ENCODE measurements at regions not wholly inside any gene's neighbourhood (a gene's known extent, or its start where the extent isn't known, plus 50 kb on each side); places are given as distances from the start of the nearest gene placed in this dataset.
"Not testable (repeated sequence)": the region's sequence is repeated elsewhere in the genome, so short reads cannot be mapped to it uniquely, and the experiment has no call there.

DNA sequence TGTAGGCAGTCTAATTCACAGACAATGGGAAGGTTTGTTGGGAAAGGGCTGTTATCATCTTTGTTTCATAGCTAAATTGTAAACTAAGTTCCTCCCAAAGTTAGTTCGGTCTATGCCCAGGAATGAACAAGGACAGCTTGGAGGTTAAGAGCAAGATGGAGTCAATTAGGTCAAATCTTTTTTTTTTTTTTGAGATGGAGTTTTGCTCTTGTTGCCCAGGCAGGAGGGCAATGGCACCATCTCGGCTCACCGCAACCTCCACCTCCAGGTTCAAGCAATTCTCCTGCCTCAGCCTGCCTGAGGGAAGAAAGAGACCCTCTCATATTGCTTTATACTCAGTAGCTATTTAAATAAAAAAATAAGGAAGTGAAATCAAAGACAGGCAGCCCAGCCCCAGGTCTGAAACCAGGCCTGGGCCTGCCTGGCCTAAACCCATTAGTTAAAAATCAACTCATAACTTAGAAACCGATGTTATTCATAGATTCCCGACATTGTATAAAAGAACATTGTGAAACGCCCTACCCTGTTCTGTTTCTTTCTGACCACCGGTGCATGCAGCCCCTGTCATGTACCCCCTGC, 297.4 kb upstream of the SGCG start:
- TF ChIP-seq, protein P1, sequence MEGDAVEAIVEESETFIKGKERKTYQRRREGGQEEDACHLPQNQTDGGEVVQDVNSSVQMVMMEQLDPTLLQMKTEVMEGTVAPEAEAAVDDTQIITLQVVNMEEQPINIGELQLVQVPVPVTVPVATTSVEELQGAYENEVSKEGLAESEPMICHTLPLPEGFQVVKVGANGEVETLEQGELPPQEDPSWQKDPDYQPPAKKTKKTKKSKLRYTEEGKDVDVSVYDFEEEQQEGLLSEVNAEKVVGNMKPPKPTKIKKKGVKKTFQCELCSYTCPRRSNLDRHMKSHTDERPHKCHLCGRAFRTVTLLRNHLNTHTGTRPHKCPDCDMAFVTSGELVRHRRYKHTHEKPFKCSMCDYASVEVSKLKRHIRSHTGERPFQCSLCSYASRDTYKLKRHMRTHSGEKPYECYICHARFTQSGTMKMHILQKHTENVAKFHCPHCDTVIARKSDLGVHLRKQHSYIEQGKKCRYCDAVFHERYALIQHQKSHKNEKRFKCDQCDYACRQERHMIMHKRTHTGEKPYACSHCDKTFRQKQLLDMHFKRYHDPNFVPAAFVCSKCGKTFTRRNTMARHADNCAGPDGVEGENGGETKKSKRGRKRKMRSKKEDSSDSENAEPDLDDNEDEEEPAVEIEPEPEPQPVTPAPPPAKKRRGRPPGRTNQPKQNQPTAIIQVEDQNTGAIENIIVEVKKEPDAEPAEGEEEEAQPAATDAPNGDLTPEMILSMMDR (conservative IDR thresholded peaks at IDR 0.05): no peak
- H3K27ac ChIP-seq: no peak overlapping the region

DNA sequence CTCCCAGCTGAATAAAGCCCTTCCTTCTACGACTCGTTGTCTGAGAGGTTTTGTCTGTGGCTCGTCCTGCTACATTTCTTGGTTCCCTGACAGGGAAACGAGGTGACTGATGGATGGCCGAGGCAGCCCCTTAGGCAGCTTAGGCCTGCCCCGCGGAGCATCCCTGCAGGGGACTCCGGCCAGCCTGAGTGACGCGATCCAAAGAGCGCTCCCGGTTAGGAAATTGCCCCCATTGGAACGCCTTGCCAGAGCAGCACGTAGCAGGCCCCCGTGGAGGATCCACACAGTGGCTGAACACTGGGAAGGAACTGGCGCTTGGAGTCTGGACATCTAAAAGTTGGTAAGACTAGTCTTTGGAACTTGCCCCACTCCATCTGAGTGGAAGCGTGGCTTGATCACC, 296.8 kb upstream of the SGCG start:
- TF ChIP-seq, protein P1 (conservative IDR thresholded peaks at IDR 0.05): no peak
- H3K27ac ChIP-seq: no peak overlapping the region

DNA sequence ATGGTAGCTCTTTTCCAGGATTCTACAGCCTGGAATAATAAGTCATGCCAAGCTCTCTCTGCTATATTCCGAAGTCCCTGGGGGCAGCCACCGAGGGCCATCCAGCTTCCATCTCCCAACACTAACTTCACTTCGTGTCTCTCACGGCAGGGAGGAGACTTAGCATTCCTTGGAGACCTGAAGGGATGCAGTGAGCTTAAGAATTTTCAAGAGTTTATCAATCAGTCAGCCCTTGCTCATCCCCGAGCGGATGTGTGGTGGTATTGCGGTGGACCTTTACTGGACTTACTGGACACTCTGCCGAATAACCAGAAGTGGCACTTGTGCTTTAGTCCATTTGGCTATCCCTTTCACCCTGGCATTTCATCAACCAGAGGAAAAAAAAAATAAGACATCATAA, 294.7 kb upstream of the SGCG start:
- H3K27ac ChIP-seq: not testable (repeated sequence)

DNA sequence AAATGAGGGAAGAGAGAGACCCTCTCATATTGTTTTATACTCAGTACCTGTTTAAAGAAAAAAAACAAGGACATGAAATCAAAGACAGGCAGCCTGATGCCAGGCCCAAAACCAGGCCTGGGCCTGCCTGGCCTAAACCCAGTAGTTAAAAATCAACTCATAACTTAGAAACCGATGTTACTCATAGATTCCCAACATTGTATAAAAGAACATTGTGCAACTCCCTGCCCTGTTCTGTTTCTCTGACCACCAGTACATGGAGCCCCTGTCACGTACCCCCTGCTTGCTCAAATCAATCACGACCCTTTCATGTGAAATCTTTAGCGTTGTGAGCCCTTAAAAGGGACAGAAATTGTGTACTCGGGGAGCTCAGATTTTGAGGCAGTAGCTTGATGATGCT, 291.4 kb upstream of the SGCG start:
- H3K27ac ChIP-seq: not testable (repeated sequence)

DNA sequence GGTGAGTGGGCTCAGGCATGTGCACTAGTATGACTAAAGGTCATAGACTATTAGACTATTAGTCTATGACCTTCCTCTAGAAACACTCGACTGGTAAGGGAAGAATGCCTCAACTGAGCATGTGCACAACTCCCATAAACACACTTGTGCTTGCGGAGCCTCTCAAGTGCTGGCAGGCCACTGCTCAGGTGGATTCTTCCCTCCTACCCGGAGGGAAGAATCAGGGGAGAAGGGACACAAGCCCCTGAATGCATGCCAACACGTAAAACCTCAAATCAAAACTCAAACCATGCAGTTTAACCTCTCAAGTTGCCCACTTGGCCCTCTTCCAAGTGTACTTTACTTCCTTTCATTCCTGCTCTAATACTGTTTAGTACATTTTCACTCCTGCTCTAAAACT, 287.6 kb upstream of the SGCG start:
- no peak overlapping the region for H3K27ac ChIP-seq
- TF ChIP-seq, protein P1 (conservative IDR thresholded peaks at IDR 0.05): no peak

DNA sequence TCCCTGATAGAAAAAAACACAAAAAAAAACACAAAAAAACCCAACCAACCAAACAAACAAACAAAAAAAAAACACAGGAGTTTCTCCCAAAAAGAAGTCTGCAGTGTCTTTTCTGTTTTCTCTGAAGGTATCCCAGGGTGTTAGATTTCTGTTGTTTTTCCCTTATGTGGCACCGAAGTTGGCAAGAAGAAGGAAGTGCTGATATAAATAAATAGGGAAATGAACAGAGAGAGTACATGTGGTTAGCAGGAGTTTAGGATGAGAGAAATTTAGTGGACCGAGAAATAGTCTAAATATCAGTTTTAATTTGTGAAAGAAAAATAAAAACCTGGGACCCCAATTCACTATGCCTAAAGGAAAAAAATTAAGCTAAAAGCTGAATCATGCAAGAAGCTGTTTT, 287.0 kb upstream of the SGCG start:
- TF ChIP-seq, protein P1 (conservative IDR thresholded peaks at IDR 0.05): no peak
- no peak overlapping the region for H3K27ac ChIP-seq

DNA sequence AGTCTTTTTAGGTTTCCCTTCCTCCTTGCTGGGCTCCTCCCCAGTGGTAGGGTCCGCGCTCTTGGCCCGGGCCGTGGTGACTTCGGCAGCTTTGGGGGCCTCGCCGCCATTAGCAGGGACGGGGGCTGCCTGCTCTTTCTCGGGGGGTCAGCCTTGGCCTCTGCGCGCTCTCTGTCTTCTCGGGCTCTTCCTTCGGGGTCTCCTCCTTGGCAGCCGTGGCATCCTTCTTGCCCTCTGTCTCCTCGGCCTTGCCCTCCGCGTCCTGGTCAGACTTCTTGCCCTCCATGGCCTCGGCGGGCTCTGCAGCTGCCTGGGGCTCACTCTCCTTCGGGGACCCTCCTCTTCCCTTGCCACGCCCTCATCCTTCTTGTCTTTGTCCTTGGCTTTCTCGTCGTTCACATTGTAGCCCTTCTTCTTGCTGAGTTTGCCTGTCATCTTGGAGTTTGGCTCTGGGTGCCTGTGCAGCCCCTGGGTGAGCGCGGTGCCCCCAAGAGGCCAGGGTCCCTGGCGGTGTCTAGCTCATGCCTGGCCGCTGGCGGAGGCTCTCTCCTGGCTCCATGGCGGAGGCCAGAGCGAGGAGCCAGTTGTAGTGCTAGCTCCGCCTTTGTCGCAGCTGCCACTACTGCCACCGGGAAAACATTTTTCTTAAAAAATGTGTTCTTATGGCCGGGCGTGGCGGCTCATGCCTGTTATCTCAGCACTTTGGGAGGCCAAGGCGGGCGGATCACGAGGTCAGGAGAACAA, 283.0 kb upstream of the SGCG start:
- H3K27ac ChIP-seq: no peak overlapping the region
- TF ChIP-seq, protein P1 (conservative IDR thresholded peaks at IDR 0.05): no peak

DNA sequence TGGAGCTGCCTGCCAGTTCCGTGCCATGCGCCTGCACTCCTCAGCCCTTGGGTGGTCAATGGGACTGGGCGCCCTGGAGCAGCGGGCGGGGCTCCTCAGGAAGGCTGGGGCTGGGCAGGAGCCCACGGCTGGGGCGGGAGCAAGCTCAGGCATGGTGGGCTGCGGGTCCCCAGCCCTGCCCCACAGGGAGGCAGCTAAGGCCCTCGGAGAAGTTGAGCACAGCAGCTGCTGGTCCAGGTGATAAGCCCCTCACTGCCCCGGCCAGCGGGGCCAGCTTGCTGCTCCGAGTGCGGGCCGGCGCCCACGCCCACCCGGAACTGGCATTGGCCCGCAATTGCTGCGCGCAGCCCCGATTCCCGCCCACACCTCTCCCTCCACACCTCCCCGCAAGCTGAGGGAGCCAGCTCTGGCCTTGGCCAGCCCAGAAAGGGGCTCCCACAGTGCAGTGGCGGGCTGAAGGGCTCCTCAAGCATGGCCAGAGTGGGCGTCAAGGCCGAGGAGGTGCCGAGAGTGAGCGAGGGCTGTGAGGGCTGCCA, 280.3 kb upstream of the SGCG start:
- H3K27ac ChIP-seq: not testable (repeated sequence)

DNA sequence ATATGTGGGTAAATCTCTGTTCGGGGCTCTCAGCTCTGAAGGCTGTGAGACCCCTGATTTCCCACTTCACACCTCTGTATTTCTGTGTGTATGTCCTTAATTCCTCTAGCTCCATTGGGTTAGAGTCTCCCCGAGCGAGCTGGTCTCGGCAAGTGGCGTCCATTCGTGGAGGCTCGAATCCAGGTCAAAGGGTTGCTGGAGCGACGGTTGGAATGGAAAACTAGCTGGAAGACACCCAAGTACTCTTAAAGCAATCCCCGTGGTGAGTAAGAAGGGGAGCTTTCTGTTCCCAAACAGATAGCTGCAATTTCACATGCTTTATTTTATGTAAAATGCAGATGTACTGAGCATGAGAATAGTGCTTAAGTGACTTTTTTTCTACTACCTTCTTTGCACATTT, 277.5 kb upstream of the SGCG start:
- no peak overlapping the region for H3K27ac ChIP-seq
- TF ChIP-seq, protein P1 (conservative IDR thresholded peaks at IDR 0.05): no peak
